Tibial nerve (tissue), 3 donors: ENCODE measurements at regions not wholly inside any gene's neighbourhood (a gene's known extent, or its start where the extent isn't known, plus 50 kb on each side); places are given as distances from the start of the nearest gene placed in this dataset.

Experiments
- CTCF ChIP-seq, 5 experiments: fragments of 200-600 bp in 3 of 5; fragments of 450-650 bp in 2 of 5; sonication (generic) in 3 of 5; IDR thresholded peaks; one replicate each; pipeline ENCODE4 v1.5.1; 2016 to 2019; ENCODE audit warnings: antibody characterized with exemption in 5 of 5, mild to moderate bottlenecking in 3 of 5, moderate library complexity in 2 of 5
- POLR2A ChIP-seq, 2 donors: fragments of 450-650 bp; IDR thresholded peaks; one replicate each; pipeline ENCODE4 v1.6.1; 2017; ENCODE audit warnings: antibody characterized with exemption in 2 of 2, mild to moderate bottlenecking in 2 of 2, moderate library complexity in 2 of 2

- no peak for TF ChIP-seq CTCF (IDR thresholded peaks at IDR 0.05)
- no peak for TF ChIP-seq POLR2A (IDR thresholded peaks at IDR 0.05)
Measured at GRCh38 chr4:163414275-163414674, 59.3 kb downstream of the TKTL2 start.
